PC-9 (cell line): ENCODE measurements at regions not wholly inside any gene's neighbourhood (a gene's known extent, or its start where the extent isn't known, plus 50 kb on each side); places are given as distances from the start of the nearest gene placed in this dataset.

Source experiments
- BruUV-seq: library from RNA; stranded (reverse); fragments of 400-500 nt; replicated peaks from 2 replicates; lab custom pipeline; 2021; lab: Mats Ljungman, UMichigan
- CTCF ChIA-PET: fragments of 300-600 bp; sonication (Branson Sonifier 250); formaldehyde crosslinking; loops from one replicate; lab custom pipeline; 2022; ENCODE audit warnings: antibody characterized with exemption; lab: Charles Lee
- POLR2A ChIA-PET: fragments of 300-600 bp; sonication (Branson Sonifier 250); formaldehyde crosslinking; loops from one replicate; lab custom pipeline; 2022; ENCODE audit warnings: antibody characterized with exemption; ENCODE audit not compliant: unreplicated experiment; lab: Charles Lee
- DNase-seq, 2 experiments: peaks; one replicate each; pipeline versions ENCODE4 v3.0.0 to v3.0.0-alpha.2; 2015 to 2022; ENCODE audit warnings: mixed read lengths in 1 of 2
- H2AFZ ChIP-seq: fragments of 200-600 bp; sonication (generic); 2 replicates; pipeline ENCODE4 v1.8.1; 2017; ENCODE audit warnings: antibody characterized with exemption
- H3F3A ChIP-seq: fragments of 200-600 bp; sonication (generic); 2 replicates; pipeline ENCODE4 v1.8.1; 2017; ENCODE audit warnings: antibody characterized with exemption, mild to moderate bottlenecking, low read depth; ENCODE audit not compliant: insufficient read depth
- H3K27ac ChIP-seq: fragments of 200-600 bp; sonication (generic); 2 replicates; pipeline ENCODE4 v1.6.1; 2016; ENCODE audit warnings: mixed run types
- H3K27me3 ChIP-seq: fragments of 200-600 bp; sonication (generic); 2 replicates; pipeline ENCODE4 v1.6.1; 2016; ENCODE audit warnings: low read depth, mixed run types; ENCODE audit not compliant: insufficient read depth
- H3K36me3 ChIP-seq: fragments of 200-600 bp; sonication (generic); 2 replicates; pipeline ENCODE4 v1.6.1; 2016; ENCODE audit warnings: low read depth, mixed run types
- H3K4me1 ChIP-seq: fragments of 200-600 bp; sonication (generic); replicated peaks from 2 replicates; pipeline ENCODE4 v1.6.1; 2016; ENCODE audit warnings: mixed run types; ENCODE audit not compliant: insufficient read depth
- H3K4me2 ChIP-seq: fragments of 200-600 bp; sonication (generic); 2 replicates; pipeline ENCODE4 v1.6.1; 2017; ENCODE audit warnings: mixed run types
- H3K4me3 ChIP-seq: fragments of 200-600 bp; sonication (generic); 2 replicates; pipeline ENCODE4 v1.6.1; 2016; ENCODE audit warnings: mixed run types
- H3K79me2 ChIP-seq: fragments of 200-600 bp; sonication (generic); 2 replicates; pipeline ENCODE4 v1.6.1; 2017; ENCODE audit warnings: low read depth, mixed run types
- H3K9me2 ChIP-seq: fragments of 200-600 bp; sonication (generic); 2 replicates; pipeline ENCODE4 v1.8.1; 2017; ENCODE audit warnings: mild to moderate bottlenecking; ENCODE audit not compliant: insufficient read depth
- H3K9me3 ChIP-seq: fragments of 200-600 bp; sonication (generic); 2 replicates; pipeline ENCODE4 v1.8.1; 2016; ENCODE audit warnings: low read depth; ENCODE audit not compliant: insufficient read depth
- H4K20me1 ChIP-seq: fragments of 200-600 bp; sonication (generic); 2 replicates; pipeline ENCODE4 v1.8.1; 2017; ENCODE audit not compliant: insufficient read depth
- CTCF ChIP-seq: fragments of 200-600 bp; sonication (generic); conservative IDR thresholded peaks from 2 replicates; pipeline ENCODE4 v1.6.1; 2017; ENCODE audit warnings: mixed run types, antibody characterized with exemption, mild to moderate bottlenecking, moderate library complexity
- EZH2 ChIP-seq: fragments of 200-600 bp; sonication (generic); IDR thresholded peaks from 2 replicates; pipeline ENCODE4 v1.8.0; 2017; ENCODE audit warnings: antibody characterized with exemption, low read depth
- intact Hi-C: fragments of 100-400 bp; cut with micrococcal nuclease; formaldehyde crosslinking; loops from one replicate; pipeline ENCODE4 v1.10.0; 2022; ENCODE audit not compliant: unreplicated experiment

- no peaks in the 10 kb centered on the region for H4K20me1 ChIP-seq
- no peaks in the 10 kb centered on the region for H3F3A ChIP-seq
- TF ChIP-seq CTCF (no peak), EZH2 (no peak)
- no peaks in the 10 kb centered on the region for H3K9me3 ChIP-seq
- intact Hi-C loops, result loop anchor here (10.0 kb wide), 2 partner anchors 145 to 485 kb away; no protein-coding TSS in a partner anchor
- no peaks in the 10 kb centered on the region for H3K36me3 ChIP-seq
- no peak overlapping the region for H3K27ac ChIP-seq
- no TSS peak for BruUV-seq
- no peaks in the 10 kb centered on the region for H3K79me2 ChIP-seq
- no peaks in the 10 kb centered on the region for H3K9me2 ChIP-seq
- no peak overlapping the region for H2AFZ ChIP-seq
- ChIA-PET CTCF (no interaction called here), POLR2A (no interaction called here)
- H3K27me3 ChIP-seq, result no peaks in the 10 kb centered on the region
- no peak overlapping the region for H3K4me3 ChIP-seq
- no peaks in the 10 kb centered on the region for H3K4me1 ChIP-seq
- no peak for DNase-seq
- H3K4me2 ChIP-seq, result no peak overlapping the region
Measured at GRCh38 chr4:148779771-148780170, 337.6 kb upstream of the NR3C2 start.

GRCh38 chr4:148778980-148779675, 336.9 kb upstream of the NR3C2 start:
- no peak overlapping the region for H2AFZ ChIP-seq
- H4K20me1 ChIP-seq, result no peaks in the 10 kb centered on the region
- H3K27ac ChIP-seq, result no peak overlapping the region
- BruUV-seq, result no TSS peak
- no peak for DNase-seq
- intact Hi-C loops, result no loop called here
- ChIA-PET POLR2A (no interaction called here), CTCF (no interaction called here)
- no peaks in the 10 kb centered on the region for H3K9me2 ChIP-seq
- H3K4me3 ChIP-seq, result no peak overlapping the region
- no peak overlapping the region for H3K4me2 ChIP-seq
- H3K79me2 ChIP-seq, result no peaks in the 10 kb centered on the region
- H3K36me3 ChIP-seq, result no peaks in the 10 kb centered on the region
- TF ChIP-seq CTCF (no peak), EZH2 (no peak)
- H3K4me1 ChIP-seq, result no peaks in the 10 kb centered on the region
- H3F3A ChIP-seq, result no peaks in the 10 kb centered on the region
- no peaks in the 10 kb centered on the region for H3K9me3 ChIP-seq
- no peaks in the 10 kb centered on the region for H3K27me3 ChIP-seq

- intact Hi-C loops, result no loop called here
- Histone ChIP-seq H3K4me1 (no peaks in the 10 kb centered on the region), H3K4me2 (0 out of 2 replicates have a peak overlapping the region, but pooled peaks have one; percentile 26), H2AFZ (no peak overlapping the region), H4K20me1 (no peaks in the 10 kb centered on the region), H3K9me2 (no peaks in the 10 kb centered on the region), H3K4me3 (no peak overlapping the region), H3K9me3 (no peaks in the 10 kb centered on the region), H3K36me3 (no peaks in the 10 kb centered on the region), H3F3A (no peaks in the 10 kb centered on the region), H3K27ac (no peak overlapping the region), H3K27me3 (no peaks in the 10 kb centered on the region), H3K79me2 (no peaks in the 10 kb centered on the region)
- POLR2A ChIA-PET, result interaction anchor here (0.5 to 0.7 kb wide), 2 partner anchors 255 to 488 kb away, joined by 3 read pairs; no protein-coding TSS in a partner anchor
- CTCF ChIA-PET, result no interaction called here
- BruUV-seq, result no TSS peak
- TF ChIP-seq CTCF (no peak), EZH2 (no peak)
- peak in 1 of 2 experiments; percentile 34 for DNase-seq
Measured at GRCh38 chr4:148776941-148777340, 334.7 kb upstream of the NR3C2 start.
